ENCODE measurements at regions not wholly inside any gene's neighbourhood (a gene's known extent, or its start where the extent isn't known, plus 50 kb on each side); places are given as distances from the start of the nearest gene placed in this dataset.

DNA sequence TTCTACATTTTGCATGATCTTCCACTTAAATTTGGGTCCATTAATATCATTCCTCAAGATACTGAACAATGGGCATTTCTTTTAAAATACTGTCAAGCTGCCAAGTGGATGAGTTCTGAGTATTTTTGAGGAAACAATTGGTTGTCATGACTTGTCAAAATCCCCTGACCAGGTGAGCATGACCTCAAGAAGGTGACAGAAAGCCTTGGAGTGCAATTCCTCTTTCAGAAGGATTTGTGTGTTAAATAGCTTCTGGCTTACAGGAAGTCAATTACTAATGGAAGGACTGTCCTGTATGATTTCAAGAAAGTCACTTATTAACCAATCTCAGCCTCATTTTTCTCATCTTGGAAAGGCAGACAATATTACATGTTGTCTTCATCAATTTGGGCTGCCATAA, 460.6 kb downstream of the TSN start:
- POLR2A ChIA-PET (ENCODE audit: partially characterized antibody), result no interaction called here
- Histone ChIP-seq H3K27me3 (replicated peaks in 1 of 4; ENCODE audit: control insufficient read depth in 3 of 4, extremely low read depth in 1 of 4, insufficient read depth in 3 of 4, low read length in 3 of 4) (no peaks in the 10 kb centered on the region), H3K4ac (replicated peaks; ENCODE audit: insufficient read length, low read depth, low read length) (no peak overlapping the region), H3K4me2 (ENCODE audit: insufficient read depth in 1 of 2, low read depth in 2 of 2, low read length in 2 of 2) (no peak overlapping the region), H3K56ac (replicated peaks; ENCODE audit: insufficient read length, low read depth, low read length) (no peak overlapping the region), H2BK12ac (ENCODE audit: low read depth, low read length) (no peak overlapping the region), H3K9me3 (ENCODE audit: insufficient read depth in 2 of 2, low read depth in 1 of 2, low read length in 1 of 2) (peaks cover 0 to 3% of the 10 kb centered on the region in 2 experiments; a peak in 1 of 4 replicates), H4K8ac (ENCODE audit: extremely low read depth, insufficient read depth, low read length) (no peak overlapping the region), H4K91ac (replicated peaks; ENCODE audit: insufficient read length, low read length) (no peak overlapping the region), H3K14ac (ENCODE audit: insufficient read length) (no peak overlapping the region), H3K18ac (ENCODE audit: extremely low read depth, low read length) (no peak overlapping the region), H3K79me1 (ENCODE audit: low read depth, low read length) (no peaks in the 10 kb centered on the region), H3K36me3 (ENCODE audit: control insufficient read depth in 2 of 4, insufficient read depth in 4 of 4, low read length in 3 of 4) (no peaks in the 10 kb centered on the region), H4K20me1 (replicated peaks in 1 of 2; ENCODE audit: control insufficient read depth in 1 of 2, insufficient read depth in 2 of 2, low read length in 2 of 2) (no peaks in the 10 kb centered on the region), H3K4me1 (replicated peaks in 1 of 4; ENCODE audit: control insufficient read depth in 3 of 4, insufficient read depth in 4 of 4, low read length in 3 of 4) (no peaks in the 10 kb centered on the region), H2BK20ac (ENCODE audit: low read length) (no peak overlapping the region), H2BK5ac (ENCODE audit: low read depth, low read length) (no peak overlapping the region), H4K5ac (ENCODE audit: insufficient read length, low read depth, low read length) (no peak overlapping the region), H3K9ac (replicated peaks in 1 of 4; ENCODE audit: extremely low read depth in 1 of 4, low read depth in 3 of 4, low read length in 3 of 4) (no peak overlapping the region), H3K23ac (ENCODE audit: insufficient read length) (no peak overlapping the region), H3K4me3 (ENCODE audit: extremely low read depth in 1 of 4, insufficient read depth in 2 of 4, low read depth in 3 of 4, low read length in 4 of 4) (no peak overlapping the region), H2AK5ac (ENCODE audit: low read depth, low read length) (no peak overlapping the region), H2BK120ac (replicated peaks; ENCODE audit: low read depth, low read length) (no peak overlapping the region), H3K23me2 (ENCODE audit: low read depth, low read length) (no peaks in the 10 kb centered on the region), H2BK15ac (ENCODE audit: low read length) (no peak overlapping the region), H3K79me2 (ENCODE audit: control insufficient read depth in 1 of 2, insufficient read depth in 2 of 2, low read length in 2 of 2) (no peaks in the 10 kb centered on the region), H2AFZ (ENCODE audit: low read length) (no peak overlapping the region), H3K27ac (ENCODE audit: low read depth, low read length) (no peak overlapping the region)
- FAIRE-seq, result no peak
- CTCF ChIA-PET (ENCODE audit: partially characterized antibody), result no interaction called here
- DNase-seq (ENCODE audit: low read depth in 1 of 2, low spot score in 2 of 2), result no peak
- no peak for TF ChIP-seq BRCA1 (IDR thresholded peaks at IDR 0.05; ENCODE audit: low read depth, low read length)
- no peak for TF ChIP-seq CHD1 (IDR thresholded peaks at IDR 0.05; ENCODE audit: low read depth, low read length)
- TF ChIP-seq CBX5 (IDR thresholded peaks at IDR 0.05; ENCODE audit: low read depth, low read length), result no peak
- no peak for TF ChIP-seq SP1 (IDR thresholded peaks at IDR 0.05; ENCODE audit: low read depth, low read length)
- no peak for TF ChIP-seq EZH2 (IDR thresholded peaks at IDR 0.05; ENCODE audit: low read depth, low read length, severe bottlenecking)
- TF ChIP-seq TBP (IDR thresholded peaks at IDR 0.05; ENCODE audit: low read depth, low read length), result no peak
- TF ChIP-seq NANOG (IDR thresholded peaks at IDR 0.05; ENCODE audit: insufficient read depth, low read depth, low read length, poor library complexity, severe bottlenecking), result no peak
- TF ChIP-seq, protein P1, sequence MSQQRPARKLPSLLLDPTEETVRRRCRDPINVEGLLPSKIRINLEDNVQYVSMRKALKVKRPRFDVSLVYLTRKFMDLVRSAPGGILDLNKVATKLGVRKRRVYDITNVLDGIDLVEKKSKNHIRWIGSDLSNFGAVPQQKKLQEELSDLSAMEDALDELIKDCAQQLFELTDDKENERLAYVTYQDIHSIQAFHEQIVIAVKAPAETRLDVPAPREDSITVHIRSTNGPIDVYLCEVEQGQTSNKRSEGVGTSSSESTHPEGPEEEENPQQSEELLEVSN (IDR thresholded peaks at IDR 0.05), result no peak
- no peak for TF ChIP-seq HDAC6 (IDR thresholded peaks at IDR 0.05; ENCODE audit: low read depth, low read length)
- TF ChIP-seq, protein P2, sequence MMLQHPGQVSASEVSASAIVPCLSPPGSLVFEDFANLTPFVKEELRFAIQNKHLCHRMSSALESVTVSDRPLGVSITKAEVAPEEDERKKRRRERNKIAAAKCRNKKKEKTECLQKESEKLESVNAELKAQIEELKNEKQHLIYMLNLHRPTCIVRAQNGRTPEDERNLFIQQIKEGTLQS (IDR thresholded peaks at IDR 0.05; ENCODE audit: insufficient read depth, low read depth, low read length), result no peak
- TF ChIP-seq SAP30 (IDR thresholded peaks at IDR 0.05; ENCODE audit: insufficient read depth, insufficient replicate concordance, low read length), result no peak
- no peak for TF ChIP-seq RFX5 (IDR thresholded peaks at IDR 0.05; ENCODE audit: borderline replicate concordance, low read depth, low read length)
- no peak for TF ChIP-seq JUND (IDR thresholded peaks at IDR 0.05; ENCODE audit: low read length)
- no peak for TF ChIP-seq KDM1A (IDR thresholded peaks at IDR 0.05; ENCODE audit: borderline replicate concordance, low read length)
- no peak for TF ChIP-seq TAF7 (optimal IDR thresholded peaks at IDR 0.05; ENCODE audit: borderline replicate concordance, low read depth, low read length)
